HG03196 (cell line): ENCODE measurements at regions not wholly inside any gene's neighbourhood (a gene's known extent, or its start where the extent isn't known, plus 50 kb on each side); places are given as distances from the start of the nearest gene placed in this dataset.
"Not testable (repeated sequence)": the region's sequence is repeated elsewhere in the genome, so short reads cannot be mapped to it uniquely, and the experiment has no call there.

Experiments
- ATAC-seq: cut with Tn5 transposase; IDR thresholded peaks from one replicate; pipeline ENCODE4 v1.9.1; 2021; ENCODE audit not compliant: unreplicated experiment

DNA sequence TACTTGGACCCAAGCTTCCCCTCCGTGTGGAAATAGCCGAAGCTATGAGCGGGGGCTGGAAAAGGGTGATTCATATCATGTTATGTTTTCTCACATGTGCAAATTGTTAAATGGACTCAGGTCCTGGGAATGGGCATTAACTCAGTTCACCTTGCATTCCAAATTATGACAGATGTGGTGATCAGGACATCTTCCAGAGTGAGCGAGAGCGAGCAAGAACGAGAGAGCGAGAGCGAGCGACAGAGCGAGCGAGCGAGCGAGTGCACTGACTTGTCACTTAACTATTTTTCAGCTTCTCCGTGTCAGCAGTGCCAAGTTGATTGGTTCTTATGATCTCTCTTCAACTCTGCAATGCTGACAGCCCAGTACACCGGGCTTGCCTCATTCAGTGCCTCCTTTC, 437.4 kb upstream of the NRSN1 start:
- no peak for ATAC-seq

DNA sequence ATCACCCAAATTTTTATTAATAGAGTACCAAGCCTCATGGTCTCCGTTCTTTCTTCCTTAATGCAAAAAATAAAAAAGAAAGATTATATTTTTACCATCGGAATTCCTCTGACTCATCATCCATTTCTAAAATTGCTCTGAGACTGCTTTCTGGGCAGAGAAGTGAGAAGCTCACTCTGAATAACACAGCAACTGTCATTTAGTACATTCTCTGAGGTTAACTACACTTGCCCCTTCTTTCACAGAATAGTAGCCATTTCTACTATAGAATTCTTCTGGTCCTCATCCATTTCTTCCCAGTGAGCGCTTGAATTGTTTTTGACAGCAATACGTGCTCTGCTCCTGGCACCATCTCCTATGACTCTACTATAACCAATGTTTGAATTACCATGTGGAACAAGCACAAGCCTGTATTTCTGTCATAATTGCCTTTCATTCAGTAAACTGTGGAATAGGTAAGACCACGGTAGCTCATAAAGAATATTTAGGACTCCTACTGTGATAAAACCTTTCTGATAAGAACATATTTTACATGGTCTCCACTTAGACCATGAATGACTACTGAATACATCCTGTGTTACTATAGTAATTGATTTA, 435.5 kb upstream of the NRSN1 start:
- no peak for ATAC-seq

DNA sequence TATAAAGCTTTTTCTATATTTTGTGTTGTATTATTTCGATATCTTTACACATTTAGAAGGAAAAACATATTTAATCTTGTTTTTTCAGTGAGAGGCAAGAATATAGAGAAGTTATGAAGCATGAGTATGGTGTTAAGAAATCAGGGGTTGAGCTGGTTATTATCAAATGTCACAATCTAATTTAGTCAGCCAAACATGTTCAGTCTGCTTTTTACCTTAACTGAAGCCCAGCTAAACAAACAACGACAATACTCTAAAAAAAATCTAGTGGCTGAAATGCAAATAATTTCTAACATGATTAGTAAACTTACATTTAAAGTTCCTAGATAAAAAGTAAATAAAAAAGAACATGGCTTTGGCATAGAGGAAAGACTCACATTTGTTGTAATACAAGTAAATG, 433.8 kb upstream of the NRSN1 start:
- ATAC-seq, result no peak

DNA sequence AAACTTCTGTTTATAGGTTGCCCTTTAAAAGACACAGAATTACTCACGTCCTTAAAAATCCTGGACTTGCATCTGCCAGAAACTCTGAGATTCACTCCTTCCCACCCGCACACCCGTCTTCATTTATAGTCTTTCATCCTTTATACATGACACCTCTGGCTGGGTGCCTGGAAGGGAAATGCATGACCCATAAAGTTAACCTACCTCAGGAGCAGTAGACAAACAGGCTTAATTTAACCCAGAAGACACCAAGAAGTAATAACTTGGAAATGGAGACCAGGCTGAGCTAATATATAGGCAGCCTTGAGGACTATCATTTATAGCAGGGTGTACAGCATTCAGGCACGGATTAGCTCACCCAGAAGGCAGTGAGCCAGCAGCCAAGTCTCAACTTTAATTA, 429.0 kb upstream of the NRSN1 start:
- no peak for ATAC-seq

DNA sequence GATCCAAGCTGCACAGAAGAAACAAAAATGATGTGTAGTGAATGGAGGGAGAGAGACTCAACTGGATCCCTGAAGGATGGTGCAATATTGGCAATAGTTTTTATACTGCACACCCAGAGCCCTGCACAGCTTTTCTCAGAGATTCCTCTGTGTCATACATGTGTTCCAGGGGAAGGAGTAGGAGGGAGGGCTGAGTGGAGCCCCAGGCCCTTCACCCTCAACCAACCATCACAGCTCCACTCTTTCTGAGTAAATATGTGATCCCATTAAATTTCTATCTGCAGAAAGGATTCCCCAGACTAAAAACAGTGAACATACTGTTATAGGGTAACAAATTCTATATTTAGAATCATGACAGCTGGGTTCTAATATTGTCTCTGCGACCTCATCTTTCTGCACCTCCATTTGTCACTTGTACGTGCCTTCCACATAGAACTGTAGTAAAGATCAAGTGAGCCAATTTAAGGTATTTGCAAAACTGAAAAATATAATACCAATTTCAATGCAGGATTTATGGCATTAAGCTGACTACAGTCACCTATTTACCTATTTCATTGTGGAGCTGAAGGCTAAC, 421.4 kb upstream of the NRSN1 start:
- ATAC-seq, result no peak

DNA sequence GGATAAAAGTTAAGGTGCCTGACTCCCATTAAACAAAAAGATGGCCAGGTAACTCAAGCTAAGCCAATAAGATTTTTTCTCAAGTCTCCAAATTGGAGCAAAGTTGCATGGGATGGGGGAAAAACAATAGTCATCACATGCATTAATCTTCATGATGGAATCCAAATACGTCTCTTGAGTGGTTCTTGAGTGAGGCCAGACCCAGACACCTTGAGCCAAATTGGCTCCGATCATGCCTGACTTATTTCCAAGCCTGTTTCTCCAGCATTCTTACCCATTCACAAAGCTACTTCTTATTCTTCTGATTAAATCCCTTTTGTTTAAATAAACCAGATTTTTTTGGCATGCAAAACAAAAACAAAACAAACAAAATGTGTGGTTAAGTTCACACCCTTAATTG, 420.3 kb upstream of the NRSN1 start:
- ATAC-seq, result no peak

DNA sequence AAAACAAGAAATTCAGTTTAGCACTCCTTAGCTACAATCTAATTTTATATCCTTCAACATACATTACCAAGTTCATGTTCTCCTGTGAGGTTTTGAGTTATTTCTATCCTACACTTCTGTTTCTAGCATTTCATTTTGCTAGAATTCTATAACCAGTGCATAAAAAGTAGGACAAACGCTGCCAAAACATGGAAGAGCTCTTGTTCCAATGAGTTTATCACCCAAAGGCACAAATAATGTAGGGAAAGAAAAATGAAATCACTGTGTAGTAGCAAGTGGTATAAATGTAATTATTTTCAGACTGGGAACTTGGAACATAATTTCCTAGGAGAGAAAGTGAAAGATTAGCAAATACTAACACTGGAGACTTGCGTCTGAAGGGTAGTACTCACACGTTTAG, 413.3 kb upstream of the NRSN1 start:
- ATAC-seq, result no peak

DNA sequence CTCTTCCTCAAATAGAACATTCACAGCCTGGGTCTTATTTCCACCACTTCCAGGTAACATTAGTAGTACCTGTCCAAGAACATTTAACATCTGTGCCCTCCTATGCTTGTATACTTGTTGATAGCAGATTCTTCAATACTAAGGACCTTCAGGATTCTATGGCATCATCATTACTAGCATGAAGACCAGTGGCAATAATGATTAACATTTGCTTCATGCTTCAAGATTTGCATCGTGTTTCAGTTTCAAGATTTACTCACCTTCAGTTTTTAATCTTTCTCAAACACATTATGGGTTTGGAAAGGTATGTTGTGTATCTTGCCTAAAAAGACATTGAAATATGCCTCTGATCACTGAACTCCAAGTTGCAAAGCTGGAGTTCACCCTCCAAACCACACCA, 412.8 kb upstream of the NRSN1 start:
- ATAC-seq, result peak; percentile 73

DNA sequence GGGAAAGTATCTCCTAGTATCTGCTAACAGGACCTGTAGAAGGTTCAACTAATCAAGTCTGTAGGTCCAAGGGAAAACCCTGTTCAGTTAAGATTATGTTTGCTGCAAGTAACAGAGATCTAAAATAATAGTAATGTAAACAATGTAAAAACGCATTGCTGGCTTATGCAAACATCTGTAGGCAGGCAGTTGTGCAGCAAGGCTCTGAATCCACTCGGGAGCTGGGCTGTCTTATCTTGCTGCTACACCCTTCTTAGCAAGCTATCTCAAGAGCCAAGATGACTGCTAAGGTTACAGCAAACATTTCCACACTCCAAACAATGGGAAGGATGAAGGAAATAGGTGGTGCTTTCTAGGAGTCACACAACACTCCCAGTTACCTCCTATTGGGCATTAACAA, 397.3 kb upstream of the NRSN1 start:
- no peak for ATAC-seq

DNA sequence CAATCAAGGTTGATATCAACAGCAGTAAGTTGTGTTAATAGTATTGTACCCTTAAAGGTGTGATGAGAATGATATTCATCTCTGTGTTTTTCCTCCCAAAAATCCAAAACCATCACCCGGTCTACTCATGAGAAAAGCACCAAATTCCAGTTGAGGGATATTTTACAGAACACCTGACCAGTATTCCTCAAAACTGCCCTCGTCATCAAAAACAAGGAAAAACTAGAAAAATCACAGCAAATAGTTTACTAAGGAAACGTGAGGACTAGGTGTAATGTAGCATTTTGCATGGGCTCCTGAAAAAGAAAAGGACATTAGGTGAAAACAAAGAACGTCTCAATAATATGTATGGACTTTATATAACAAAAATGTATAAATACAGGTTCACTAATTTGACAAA, 394.4 kb upstream of the NRSN1 start:
- no peak for ATAC-seq

DNA sequence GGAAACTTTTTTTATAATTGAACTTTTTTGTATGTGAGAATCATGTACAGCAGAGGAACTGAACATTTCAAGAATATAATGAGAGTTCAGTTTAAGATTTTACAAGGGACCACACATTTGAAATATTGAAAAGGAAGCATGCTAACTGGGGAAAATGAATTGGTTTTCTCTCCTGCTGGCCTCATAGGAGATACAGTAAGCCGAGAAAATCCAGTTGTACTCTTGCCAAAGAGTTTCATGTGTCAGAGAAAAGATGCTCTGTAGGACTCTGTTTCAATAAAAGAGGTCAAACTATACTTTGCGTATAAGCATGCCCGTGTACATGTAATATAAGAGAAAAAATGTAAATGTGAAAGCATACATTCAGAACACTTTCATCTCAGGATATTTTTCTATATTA, 393.5 kb upstream of the NRSN1 start:
- no peak for ATAC-seq

DNA sequence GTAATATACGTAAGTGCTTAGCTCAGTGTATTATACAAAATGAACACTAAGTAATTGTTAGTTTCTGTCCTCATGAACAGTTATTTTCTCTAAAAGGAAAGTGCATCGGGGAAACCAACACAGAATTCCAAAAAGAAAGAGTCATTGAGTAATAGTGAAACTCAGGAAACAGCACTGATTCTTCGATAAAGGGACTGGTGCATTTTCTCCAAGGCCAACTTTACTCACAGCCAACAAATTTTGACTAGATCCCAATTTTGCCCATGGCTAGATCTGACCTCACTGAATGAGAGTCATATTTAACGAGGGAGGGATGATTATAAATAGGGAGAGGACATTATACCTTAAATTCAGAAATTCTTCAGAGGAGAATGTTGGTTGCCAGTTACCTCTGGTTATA, 390.9 kb upstream of the NRSN1 start:
- ATAC-seq, result no peak

DNA sequence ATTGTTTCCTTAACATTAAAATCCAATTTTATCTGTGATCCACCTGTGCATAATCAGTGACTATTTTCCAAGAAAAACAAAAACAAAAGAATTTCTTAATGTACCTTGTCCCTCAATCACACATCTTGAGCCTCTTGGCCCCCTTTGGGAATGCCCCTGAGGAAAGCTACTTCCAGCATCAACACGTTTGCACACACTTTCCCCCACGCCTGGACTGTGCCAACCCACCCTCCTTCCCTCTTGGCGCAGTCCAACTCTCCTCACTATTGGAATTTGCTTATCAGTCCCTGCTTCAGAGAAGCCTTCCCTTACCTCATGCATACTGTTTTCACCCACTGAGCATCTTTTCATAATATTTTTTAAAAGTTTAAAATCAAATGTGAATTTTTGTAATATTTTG, 389.4 kb upstream of the NRSN1 start:
- ATAC-seq, result no peak

DNA sequence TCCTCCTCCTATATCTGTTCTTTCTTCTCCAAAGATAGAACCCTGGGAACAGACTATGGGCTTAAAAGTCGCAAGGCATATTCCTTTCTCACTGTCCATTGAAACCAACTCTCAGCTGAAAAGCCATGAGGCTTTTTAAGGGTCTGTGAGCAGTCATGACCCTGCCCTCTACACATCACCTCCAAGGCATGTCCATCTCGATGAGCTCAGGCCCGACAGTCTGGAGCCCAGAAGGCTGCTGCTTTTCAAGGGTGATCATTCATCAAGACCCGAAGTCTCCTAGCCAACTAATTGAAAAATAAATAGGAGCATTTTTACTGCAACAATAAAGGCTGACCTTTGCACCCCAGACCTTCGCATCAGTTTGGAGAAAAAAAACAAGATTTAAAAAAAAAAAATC, 378.8 kb upstream of the NRSN1 start:
- no peak for ATAC-seq

DNA sequence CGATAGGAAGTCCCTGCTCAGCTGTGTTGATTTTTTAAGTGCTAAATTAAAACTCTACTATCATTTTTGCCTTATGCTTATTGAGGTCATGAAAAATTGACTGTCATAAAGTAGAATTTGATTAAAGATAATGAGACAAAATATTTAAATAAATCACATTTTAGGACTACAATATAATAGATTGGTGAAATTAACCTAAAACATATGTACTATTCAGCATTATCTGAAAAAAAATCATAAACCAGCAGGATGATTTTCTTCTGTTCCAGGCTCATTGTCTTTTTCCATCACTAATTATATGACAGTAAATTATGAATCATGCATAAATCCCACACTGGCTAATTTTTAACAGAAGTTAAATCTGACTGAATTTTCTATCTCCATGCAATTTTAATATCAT, 373.6 kb upstream of the NRSN1 start:
- no peak for ATAC-seq

DNA sequence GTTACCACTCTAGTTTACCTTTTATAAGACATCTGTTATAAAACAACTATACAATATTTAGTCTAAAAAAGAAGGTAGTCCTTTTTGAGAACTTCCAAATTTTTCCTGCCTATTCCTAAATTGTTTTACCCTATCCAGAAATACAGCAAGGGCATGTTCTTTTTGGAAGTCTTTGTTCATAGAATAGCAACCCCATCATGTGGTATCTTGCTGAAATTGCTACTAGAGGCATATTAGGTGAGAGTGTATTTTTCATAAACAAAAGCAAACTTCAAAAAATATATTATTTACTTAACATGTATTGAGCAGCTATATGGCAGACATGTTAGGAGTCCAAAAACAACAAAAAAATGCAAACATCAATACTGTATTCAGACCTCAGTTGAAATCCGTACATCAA, 371.8 kb upstream of the NRSN1 start:
- no peak for ATAC-seq

DNA sequence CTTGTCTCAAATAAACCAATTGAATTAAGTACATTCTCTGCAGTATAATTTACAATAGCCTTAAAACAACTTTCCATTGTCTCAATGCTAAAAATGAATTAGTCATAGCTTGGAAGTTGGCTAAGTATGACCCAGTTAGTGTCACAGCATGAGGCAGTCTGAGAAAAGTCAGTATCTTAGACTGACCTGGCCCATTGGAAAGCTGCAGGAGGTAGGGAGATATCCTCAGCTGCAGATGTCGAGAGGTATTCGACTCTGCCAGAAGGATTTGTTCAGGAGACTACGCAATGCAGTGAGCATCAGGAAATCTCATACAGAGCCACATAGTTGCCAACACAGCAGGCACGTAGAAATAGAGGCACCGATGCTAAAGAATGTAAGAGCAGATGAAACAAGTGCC, 350.9 kb upstream of the NRSN1 start:
- ATAC-seq, result no peak

DNA sequence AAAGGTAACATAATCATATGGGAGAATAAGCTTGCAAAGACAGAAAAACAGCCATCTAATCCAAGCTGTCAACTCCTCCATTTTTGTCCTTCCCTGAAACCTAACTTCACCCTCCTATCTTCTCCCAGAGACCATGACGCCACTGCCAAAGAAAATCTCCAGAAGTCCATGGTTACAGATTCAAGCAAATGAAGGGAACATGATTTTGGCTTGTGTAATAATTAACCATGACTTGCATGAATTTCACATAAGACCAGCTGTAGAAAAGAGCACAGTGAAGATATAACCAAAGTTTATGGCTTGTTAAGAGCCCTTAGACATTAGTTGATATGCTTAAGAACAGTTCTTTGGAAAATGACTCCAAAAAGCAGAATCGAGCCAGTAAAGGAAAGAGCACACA, 342.1 kb upstream of the NRSN1 start:
- no peak for ATAC-seq

DNA sequence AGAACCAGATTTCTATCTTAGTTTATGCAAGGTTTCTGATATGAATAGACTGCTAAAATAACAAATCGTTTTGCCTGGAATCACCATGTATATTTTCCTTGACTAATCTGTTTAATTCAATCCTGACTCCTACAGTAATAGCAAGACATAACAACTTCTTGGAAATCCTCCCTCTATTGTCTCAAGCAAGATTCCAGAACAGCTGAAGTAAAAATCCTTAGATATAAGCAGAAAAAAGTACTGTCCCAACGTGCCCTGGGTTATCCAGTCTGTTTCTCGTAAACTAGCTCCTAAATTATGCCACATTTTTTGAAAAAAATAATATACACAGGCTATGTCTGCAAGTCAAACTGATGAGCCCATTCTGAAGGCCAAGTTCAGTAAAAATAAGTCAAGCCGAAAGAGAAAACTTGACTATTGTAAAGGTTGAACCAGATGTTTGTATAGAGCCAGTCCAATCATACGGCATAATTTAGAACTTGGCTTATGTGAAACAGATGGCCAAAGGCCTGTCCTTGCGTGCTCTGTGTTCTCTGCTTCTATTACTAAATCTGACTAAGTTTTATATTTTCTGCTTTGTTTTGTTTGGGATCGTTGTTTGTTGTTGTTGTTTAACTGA, 341.6 kb upstream of the NRSN1 start:
- no peak for ATAC-seq

DNA sequence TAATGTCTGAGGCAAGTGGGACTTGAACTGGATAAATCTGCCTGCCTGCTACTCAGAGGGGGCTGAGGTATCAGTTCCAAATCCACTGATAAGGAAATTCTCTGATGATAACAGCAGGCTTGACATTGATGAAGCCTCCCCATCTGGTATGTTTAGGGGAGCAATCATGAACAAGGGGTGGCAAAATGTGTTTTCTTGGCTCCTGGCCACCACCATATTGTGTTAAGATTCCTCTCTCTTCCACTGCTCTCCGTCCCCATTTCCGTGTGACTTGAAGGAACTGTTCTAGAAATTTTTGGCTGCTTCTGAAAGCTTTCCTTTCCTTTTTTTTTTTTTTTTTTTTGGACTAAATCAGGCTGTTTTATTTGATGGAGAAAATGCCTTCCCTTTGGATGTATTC, 335.3 kb upstream of the NRSN1 start:
- no peak for ATAC-seq

DNA sequence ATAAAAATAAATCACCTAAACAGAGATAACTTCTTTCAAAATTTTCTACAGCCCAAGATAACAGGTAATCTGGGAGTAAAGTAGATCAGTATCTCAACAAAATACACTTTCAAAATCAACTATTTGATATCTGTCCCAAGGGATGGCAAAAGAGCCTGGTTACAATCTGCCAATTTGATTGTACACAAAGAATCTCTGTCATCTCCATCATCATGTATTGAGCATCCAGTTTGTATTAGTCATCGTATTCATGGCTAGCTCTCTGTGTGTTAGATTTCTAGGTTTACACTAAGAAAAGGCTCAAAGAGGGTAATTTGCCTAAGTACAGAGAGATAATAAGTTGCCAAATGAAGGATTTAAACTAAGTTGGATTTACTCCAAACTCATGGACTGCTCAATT, 329.0 kb upstream of the NRSN1 start:
- no peak for ATAC-seq

DNA sequence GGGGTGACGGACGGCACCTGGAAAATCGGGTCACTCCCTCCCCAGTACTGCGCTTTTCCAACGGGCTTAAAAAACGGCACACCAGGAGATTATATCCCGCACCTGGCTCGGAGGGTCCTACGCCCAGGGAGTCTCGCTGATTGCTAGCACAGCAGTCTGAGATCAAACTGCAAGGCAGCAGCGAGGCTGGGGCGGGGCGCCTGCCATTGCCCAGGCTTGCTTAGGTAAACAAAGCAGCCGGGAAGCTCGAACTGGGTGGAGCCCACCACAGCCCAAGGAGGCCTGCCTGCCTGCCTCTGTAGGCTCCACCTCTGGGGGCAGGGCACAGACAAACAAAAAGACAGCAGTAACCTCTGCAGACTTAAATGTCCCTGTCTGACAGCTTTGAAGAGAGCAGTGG, 321.7 kb upstream of the NRSN1 start:
- not testable (repeated sequence) for ATAC-seq

DNA sequence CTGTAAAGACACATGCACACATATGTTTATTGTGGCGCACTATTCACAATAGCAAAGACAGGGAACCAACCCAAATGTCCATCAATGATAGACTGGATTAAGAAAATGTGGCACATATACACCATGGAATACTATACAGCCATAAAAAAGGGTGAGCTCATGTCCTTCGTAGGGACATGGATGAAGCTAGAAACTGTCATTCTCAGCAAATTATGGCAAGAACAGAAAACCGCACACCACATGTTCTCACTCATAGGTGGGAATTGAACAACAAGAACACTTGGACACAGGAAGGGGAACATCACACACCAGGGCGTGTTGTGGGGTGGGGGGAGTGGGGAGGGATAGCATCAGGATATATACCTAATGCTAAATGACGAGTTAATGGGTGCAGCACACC, 304.9 kb upstream of the NRSN1 start:
- ATAC-seq, result not testable (repeated sequence)
